NCI-H2107 (cell line): ENCODE measurements at regions not wholly inside any gene's neighbourhood (a gene's known extent, or its start where the extent isn't known, plus 50 kb on each side); places are given as distances from the start of the nearest gene placed in this dataset.
"Not testable (repeated sequence)": the region's sequence is repeated elsewhere in the genome, so short reads cannot be mapped to it uniquely, and the experiment has no call there.

Source experiments
- DNase-seq: peaks from one replicate; lab custom pipeline; 2025; lab: John Stamatoyannopoulos, UW

GRCh38 chr1:66424530-66424929 lies 109.4 kb upstream of the SGIP1 start:
- not testable (repeated sequence) for DNase-seq

GRCh38 chr1:66426239-66426853 lies 107.6 kb upstream of the SGIP1 start:
- no peak for DNase-seq

GRCh38 chr1:66430815-66431214 lies 103.1 kb upstream of the SGIP1 start:
- DNase-seq = not testable (repeated sequence)

- no peak for DNase-seq
Measured at GRCh38 chr1:66431999-66432398, 102.0 kb upstream of the SGIP1 start.

GRCh38 chr1:66433611-66434010 lies 100.3 kb upstream of the SGIP1 start:
- DNase-seq = no peak

GRCh38 chr1:66434096-66434495 lies 99.9 kb upstream of the SGIP1 start:
- DNase-seq = no peak

- no peak for DNase-seq
Measured at GRCh38 chr1:66435541-66435940, 98.4 kb upstream of the SGIP1 start.

GRCh38 chr1:66436378-66437135 lies 97.4 kb upstream of the SGIP1 start:
- no peak for DNase-seq

GRCh38 chr1:66437136-66437401 lies 96.9 kb upstream of the SGIP1 start:
- DNase-seq = no peak

GRCh38 chr1:66438062-66438461 lies 95.9 kb upstream of the SGIP1 start:
- no peak for DNase-seq

- DNase-seq = no peak
Measured at GRCh38 chr1:66438501-66438900, 95.5 kb upstream of the SGIP1 start.

- no peak for DNase-seq
Measured at GRCh38 chr1:66439031-66439740, 94.8 kb upstream of the SGIP1 start.

- no peak for DNase-seq
Measured at GRCh38 chr1:66443793-66444192, 90.2 kb upstream of the SGIP1 start.

- DNase-seq = no peak
Measured at GRCh38 chr1:66444438-66445265, 89.3 kb upstream of the SGIP1 start.

- no peak for DNase-seq
Measured at GRCh38 chr1:66445492-66446181, 88.3 kb upstream of the SGIP1 start.

GRCh38 chr1:66446261-66447001 lies 87.5 kb upstream of the SGIP1 start:
- DNase-seq = peak; percentile 57

- DNase-seq = no peak
Measured at GRCh38 chr1:66450043-66450514, 83.9 kb upstream of the SGIP1 start.

GRCh38 chr1:66450847-66451246 lies 83.1 kb upstream of the SGIP1 start:
- DNase-seq = no peak

GRCh38 chr1:66452162-66452561 lies 81.8 kb upstream of the SGIP1 start:
- DNase-seq = no peak

GRCh38 chr1:66452982-66453381 lies 81.0 kb upstream of the SGIP1 start:
- DNase-seq = no peak

GRCh38 chr1:66455446-66455845 lies 78.5 kb upstream of the SGIP1 start:
- DNase-seq = no peak
